K562 (cell line): ENCODE measurements at regions not wholly inside any gene's neighbourhood (a gene's known extent, or its start where the extent isn't known, plus 50 kb on each side); places are given as distances from the start of the nearest gene placed in this dataset.

Experiments used
- ATAC-seq: fragments of 200-7000 bp; cut with Tn5 transposase; 3 replicates; pipeline ENCODE4 v1.9.1; 2020; ENCODE audit warnings: moderate library complexity
- BruUV-seq: library from RNA; stranded (reverse); fragments of 400-500 nt; replicated peaks from 2 replicates; lab custom pipeline; 2021; lab: Mats Ljungman, UMichigan
- CTCF ChIA-PET: fragments of 300-600 bp; formaldehyde crosslinking; extraction: SDS; loops from one replicate; lab custom pipeline; 2021; ENCODE audit warnings: low intra/inter-chr PET ratio; lab: Yijun Ruan, JAX
- POLR2A ChIA-PET: fragments of 300-600, 350-650 bp; sonication (Branson Sonifier 250); formaldehyde crosslinking; extraction: SDS; loops from one replicate; lab custom pipeline; 2021; ENCODE audit warnings: antibody characterized with exemption, inconsistent platforms; lab: Yijun Ruan, JAX
- DNase-seq, 4 experiments: peaks; one replicate each; pipeline versions ENCODE4 v3.0.0 to v3.0.0-alpha.2; 2011 to 2018; ENCODE audit warnings: low spot score in 3 of 4, mixed read lengths in 3 of 4; ENCODE audit errors: extremely low read depth in 1 of 4
- FAIRE-seq: peaks from 2 replicates; lab custom pipeline; 2011; peaks lifted over from hg19 to GRCh38; lab: Jason Lieb, UNC
- H2AFZ ChIP-seq: 2 replicates; pipeline ENCODE4 v1.6.0; 2011; ENCODE audit warnings: low read depth, low read length, control low read depth, inconsistent platforms
- H3K27ac ChIP-seq: fragments of 200-600 bp; 3 replicates; pipeline ENCODE4 v1.8.0; 2011; ENCODE audit warnings: low read depth, mild to moderate bottlenecking, control low read depth, inconsistent platforms, low read length, moderate library complexity, mixed read lengths; ENCODE audit errors: extremely low read depth
- H3K27me3 ChIP-seq, 2 experiments: fragments of 300-600 bp in 1 of 2; 2 replicates in 1 of 2; 3 replicates in 1 of 2; pipeline versions ENCODE4 v1.6.0 to v1.8.0; 2011; ENCODE audit warnings: inconsistent platforms in 2 of 2, low read length in 2 of 2, mild to moderate bottlenecking in 1 of 2, mixed read lengths in 1 of 2, moderate library complexity in 1 of 2; ENCODE audit not compliant: control insufficient read depth in 2 of 2, insufficient read depth in 2 of 2
- H3K36me3 ChIP-seq: fragments of 300-600 bp; 3 replicates; pipeline ENCODE4 v1.8.0; 2011; ENCODE audit warnings: mild to moderate bottlenecking, low read length, inconsistent platforms; ENCODE audit not compliant: control insufficient read depth, insufficient read depth
- H3K4me1 ChIP-seq, 2 experiments: fragments of 200-600 bp in 1 of 2; replicated peaks in 1 of 2; 2 replicates in 1 of 2; 3 replicates in 1 of 2; pipeline versions ENCODE4 v1.5.1 to v1.8.0; 2011; ENCODE audit warnings: inconsistent platforms in 2 of 2, low read length in 2 of 2, mild to moderate bottlenecking in 1 of 2, mixed read lengths in 1 of 2, moderate library complexity in 1 of 2; ENCODE audit not compliant: control insufficient read depth in 2 of 2, insufficient read depth in 2 of 2
- H3K4me2 ChIP-seq: 2 replicates; pipeline ENCODE4 v1.6.1; 2011; ENCODE audit warnings: low read length, control low read depth, inconsistent platforms, mixed read lengths; ENCODE audit not compliant: insufficient read depth
- H3K4me3 ChIP-seq: fragments of 200-600 bp; sonication (generic), shearing (Covaris generic); 2 replicates; pipeline ENCODE4 v1.5.1; 2016; ENCODE audit warnings: control low read depth, inconsistent platforms
- H3K79me2 ChIP-seq: fragments of 200-600 bp; 3 replicates; pipeline ENCODE4 v1.8.0; 2011; ENCODE audit warnings: low read length, inconsistent platforms; ENCODE audit not compliant: control insufficient read depth, insufficient read depth
- H3K9ac ChIP-seq, 2 experiments: 2 replicates each; pipeline versions ENCODE4 v1.6.0 to v1.6.1; 2011; ENCODE audit warnings: low read depth in 2 of 2, low read length in 2 of 2, control low read depth in 1 of 2, inconsistent platforms in 1 of 2, mild to moderate bottlenecking in 1 of 2, mixed read lengths in 1 of 2; ENCODE audit not compliant: insufficient read depth in 1 of 2
- H3K9me1 ChIP-seq: one replicate; pipeline ENCODE4 v1.6.0; 2011; ENCODE audit warnings: inconsistent platforms, mild to moderate bottlenecking, low read length, moderate library complexity; ENCODE audit not compliant: control insufficient read depth, insufficient read depth
- H3K9me3 ChIP-seq: replicated peaks from 2 replicates; pipeline ENCODE4 v1.5.1; 2011; ENCODE audit warnings: low read depth, low read length, inconsistent platforms; ENCODE audit not compliant: control insufficient read depth, insufficient read depth
- H4K20me1 ChIP-seq: replicated peaks from 2 replicates; pipeline ENCODE4 v1.6.1; 2011; ENCODE audit warnings: low read length, inconsistent platforms, mixed read lengths; ENCODE audit not compliant: control insufficient read depth, insufficient read depth
- AFF4 ChIP-seq: sonication (generic); formaldehyde crosslinking; IDR thresholded peaks from 2 replicates; pipeline ENCODE4 v1.8.0; 2023; ENCODE audit warnings: mild to moderate bottlenecking, missing genetic modification reagents
- CREM ChIP-seq: IDR thresholded peaks from 2 replicates; pipeline ENCODE4 v1.6.1; 2014; ENCODE audit warnings: antibody characterized with exemption, low read depth
- E2F1 ChIP-seq: sonication (generic); formaldehyde crosslinking; IDR thresholded peaks from 2 replicates; pipeline ENCODE4 v1.8.1; 2023; ENCODE audit warnings: mild to moderate bottlenecking, missing genetic modification reagents, moderate library complexity
- HDGF ChIP-seq: fragments of 450-650 bp; IDR thresholded peaks from 2 replicates; pipeline ENCODE4 v1.6.1; 2016
- KDM4B ChIP-seq, 2 experiments: fragments of 450-650 bp in 1 of 2; sonication (generic) in 1 of 2; IDR thresholded peaks; 2 replicates each; pipeline ENCODE4 v1.6.1; 2016 to 2017; ENCODE audit warnings: borderline replicate concordance in 2 of 2, antibody characterized with exemption in 1 of 2, low read depth in 1 of 2, mild to moderate bottlenecking in 1 of 2
- LEF1 ChIP-seq: fragments of 450-650 bp; IDR thresholded peaks from 2 replicates; pipeline ENCODE4 v1.6.1; 2016; ENCODE audit warnings: mild to moderate bottlenecking
- SIX5 ChIP-seq, 2 experiments: IDR thresholded peaks; 2 replicates each; pipeline ENCODE4 v1.6.1; 2011; ENCODE audit warnings: low read length in 2 of 2, borderline replicate concordance in 1 of 2, low read depth in 1 of 2, mild to moderate bottlenecking in 1 of 2, moderate library complexity in 1 of 2; ENCODE audit not compliant: insufficient read depth in 1 of 2
- U2AF2 ChIP-seq: fragments of 200-400 bp; formaldehyde crosslinking; optimal IDR thresholded peaks from 2 replicates; pipeline ENCODE3; 2017; ENCODE audit warnings: low read depth, mild to moderate bottlenecking, low read length
- ZNF280A ChIP-seq: fragments of 450-650 bp; IDR thresholded peaks from 2 replicates; pipeline ENCODE4 v1.6.1; 2018; ENCODE audit warnings: mild to moderate bottlenecking, low read depth; ENCODE audit not compliant: partially characterized antibody
- ZNF41 ChIP-seq: fragments of 250-450 bp; sonication (Bioruptor Pico); conservative IDR thresholded peaks from 2 replicates; pipeline ENCODE4 v1.4.0; 2020; ENCODE audit warnings: mild to moderate bottlenecking
- ZNF79 ChIP-seq: fragments of 250-450 bp; sonication (Bioruptor Pico); IDR thresholded peaks from 2 replicates; pipeline ENCODE4 v1.4.0; 2020; ENCODE audit warnings: low read depth, mild to moderate bottlenecking, moderate library complexity
- WGBS: fragments of 100-300 bp; shearing (Covaris generic); methylation state at CpG from one replicate; pipeline ENCODE4 v1.1.6; 2016; ENCODE audit warnings: low coverage, mixed read lengths; ENCODE audit not compliant: insufficient coverage; ENCODE audit errors: missing lambda C conversion rate; 5-methylcytosine and 5-hydroxymethylcytosine counted together
- in situ Hi-C: fragments of 300-500 bp; cut with MboI; formaldehyde crosslinking; loops from 4 replicates; pipeline ENCODE4 v1.15.0; 2018; ENCODE audit warnings: inconsistent platforms, mixed read lengths
- intact Hi-C: fragments of 100-400 bp; cut with micrococcal nuclease; formaldehyde crosslinking; loops from 2 replicates; pipeline ENCODE4 v1.14.2; 2022
- TF ChIP-seq, protein P1 (sequence below): fragments of 150-350 bp; IDR thresholded peaks from 2 replicates; pipeline ENCODE4 v1.6.1; 2014; ENCODE audit warnings: low read depth, mild to moderate bottlenecking, low read length, borderline replicate concordance

GRCh38 chr17:72400488-72400827 is 279.6 kb downstream of the SOX9 start:
- no TSS peak for BruUV-seq
- H3K9ac ChIP-seq = no peak overlapping the region
- no peaks in the 10 kb centered on the region for H3K27me3 ChIP-seq
- ATAC-seq (no peak), FAIRE-seq (no peak), DNase-seq (no peak)
- intact Hi-C loops (no loop called here), in situ Hi-C loops (no loop called here)
- no peaks in the 10 kb centered on the region; the same call in 1 of the 2 replicates for H4K20me1 ChIP-seq
- no peaks in the 10 kb centered on the region for H3K36me3 ChIP-seq
- no peak overlapping the region for H2AFZ ChIP-seq
- H3K9me3 ChIP-seq = no peaks in the 10 kb centered on the region
- no peak overlapping the region for H3K4me2 ChIP-seq
- no peaks in the 10 kb centered on the region for H3K79me2 ChIP-seq
- H3K4me3 ChIP-seq = no peak overlapping the region
- no peaks in the 10 kb centered on the region for H3K4me1 ChIP-seq
- POLR2A ChIA-PET = no interaction called here
- H3K27ac ChIP-seq = no peak overlapping the region
- H3K9me1 ChIP-seq = no peaks in the 10 kb centered on the region
- 0% methylated on average over 7 of the region's 7 CpGs for WGBS
- CTCF ChIA-PET = no interaction called here
- TF ChIP-seq ZNF280A (no peak), LEF1 (no peak), KDM4B (IDR thresholded peaks at IDR 0.05; ENCODE audit: borderline replicate concordance in 2 of 2, low read depth in 1 of 2) (no peak), ZNF79 (CRISPR knock-in tag) (no peak), AFF4 (CRISPR knock-in tag) (no peak), ZNF41 (no peak), SIX5 (IDR thresholded peaks at IDR 0.05; ENCODE audit: borderline replicate concordance in 1 of 2, insufficient read depth in 1 of 2, low read depth in 1 of 2, low read length in 2 of 2) (no peak), U2AF2 (no peak), HDGF (no peak), E2F1 (CRISPR knock-in tag) (no peak), CREM (no peak)
- TF ChIP-seq, protein P1, sequence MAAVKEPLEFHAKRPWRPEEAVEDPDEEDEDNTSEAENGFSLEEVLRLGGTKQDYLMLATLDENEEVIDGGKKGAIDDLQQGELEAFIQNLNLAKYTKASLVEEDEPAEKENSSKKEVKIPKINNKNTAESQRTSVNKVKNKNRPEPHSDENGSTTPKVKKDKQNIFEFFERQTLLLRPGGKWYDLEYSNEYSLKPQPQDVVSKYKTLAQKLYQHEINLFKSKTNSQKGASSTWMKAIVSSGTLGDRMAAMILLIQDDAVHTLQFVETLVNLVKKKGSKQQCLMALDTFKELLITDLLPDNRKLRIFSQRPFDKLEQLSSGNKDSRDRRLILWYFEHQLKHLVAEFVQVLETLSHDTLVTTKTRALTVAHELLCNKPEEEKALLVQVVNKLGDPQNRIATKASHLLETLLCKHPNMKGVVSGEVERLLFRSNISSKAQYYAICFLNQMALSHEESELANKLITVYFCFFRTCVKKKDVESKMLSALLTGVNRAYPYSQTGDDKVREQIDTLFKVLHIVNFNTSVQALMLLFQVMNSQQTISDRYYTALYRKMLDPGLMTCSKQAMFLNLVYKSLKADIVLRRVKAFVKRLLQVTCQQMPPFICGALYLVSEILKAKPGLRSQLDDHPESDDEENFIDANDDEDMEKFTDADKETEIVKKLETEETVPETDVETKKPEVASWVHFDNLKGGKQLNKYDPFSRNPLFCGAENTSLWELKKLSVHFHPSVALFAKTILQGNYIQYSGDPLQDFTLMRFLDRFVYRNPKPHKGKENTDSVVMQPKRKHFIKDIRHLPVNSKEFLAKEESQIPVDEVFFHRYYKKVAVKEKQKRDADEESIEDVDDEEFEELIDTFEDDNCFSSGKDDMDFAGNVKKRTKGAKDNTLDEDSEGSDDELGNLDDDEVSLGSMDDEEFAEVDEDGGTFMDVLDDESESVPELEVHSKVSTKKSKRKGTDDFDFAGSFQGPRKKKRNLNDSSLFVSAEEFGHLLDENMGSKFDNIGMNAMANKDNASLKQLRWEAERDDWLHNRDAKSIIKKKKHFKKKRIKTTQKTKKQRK = no peak
